ENCODE measurements at regions not wholly inside any gene's neighbourhood (a gene's known extent, or its start where the extent isn't known, plus 50 kb on each side); places are given as distances from the start of the nearest gene placed in this dataset.
"Not testable (repeated sequence)": the region's sequence is repeated elsewhere in the genome, so short reads cannot be mapped to it uniquely, and the experiment has no call there.

DNA sequence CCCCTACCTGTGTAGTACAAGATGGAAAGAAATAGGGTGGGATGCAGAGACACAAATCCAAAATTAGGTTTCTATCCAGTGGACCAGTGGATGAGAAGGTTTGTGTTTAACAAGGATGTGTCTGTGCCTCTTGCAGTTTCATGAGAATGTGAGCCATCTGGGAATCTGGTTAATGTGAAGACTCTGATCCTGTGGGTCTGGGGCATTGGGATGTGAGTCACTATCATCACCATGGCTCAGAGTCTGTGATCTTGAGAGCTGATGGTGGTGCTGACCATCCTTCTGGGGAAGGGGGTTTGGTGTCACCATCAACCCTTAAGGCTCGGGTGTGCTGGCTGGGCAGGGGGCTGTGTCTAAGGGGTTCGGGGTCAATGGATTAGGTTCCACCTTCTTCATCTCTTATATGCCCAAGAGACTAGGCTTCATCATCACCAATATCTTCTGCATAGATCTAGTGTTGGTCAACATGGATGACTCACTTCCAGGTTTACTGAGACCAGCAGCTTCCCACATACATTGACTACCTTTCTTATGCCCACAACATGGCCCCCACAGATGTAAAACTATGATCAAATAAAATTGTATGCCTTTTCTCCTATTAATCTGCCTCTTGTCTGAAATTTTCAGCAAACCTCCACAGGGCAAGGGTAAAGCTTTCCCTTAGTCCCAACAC lies 65.7 kb upstream of the MID1 start:
- no TSS peak for BruUV-seq (replicated peaks)
- Mint-ChIP-seq H3K4me1 (ENCODE audit: low read depth, unreplicated experiment) (peaks cover 17% of the 10 kb centered on the region), H3K9me3 (ENCODE audit: low read depth, unreplicated experiment) (peaks cover 3% of the 10 kb centered on the region), H3K36me3 (ENCODE audit: insufficient read depth, unreplicated experiment) (peaks cover 5% of the 10 kb centered on the region), H3K4me3 (ENCODE audit: low read depth, unreplicated experiment) (no peak overlapping the region), H3K27ac (ENCODE audit: unreplicated experiment) (no peak overlapping the region), H3K27me3 (ENCODE audit: unreplicated experiment) (no peaks in the 10 kb centered on the region)
- CTCF ChIA-PET = no interaction called here
- no peak for DNase-seq
- intact Hi-C loops (cut with micrococcal nuclease; ENCODE audit: unreplicated experiment) = no loop called here
- TF ChIP-seq, protein P1, sequence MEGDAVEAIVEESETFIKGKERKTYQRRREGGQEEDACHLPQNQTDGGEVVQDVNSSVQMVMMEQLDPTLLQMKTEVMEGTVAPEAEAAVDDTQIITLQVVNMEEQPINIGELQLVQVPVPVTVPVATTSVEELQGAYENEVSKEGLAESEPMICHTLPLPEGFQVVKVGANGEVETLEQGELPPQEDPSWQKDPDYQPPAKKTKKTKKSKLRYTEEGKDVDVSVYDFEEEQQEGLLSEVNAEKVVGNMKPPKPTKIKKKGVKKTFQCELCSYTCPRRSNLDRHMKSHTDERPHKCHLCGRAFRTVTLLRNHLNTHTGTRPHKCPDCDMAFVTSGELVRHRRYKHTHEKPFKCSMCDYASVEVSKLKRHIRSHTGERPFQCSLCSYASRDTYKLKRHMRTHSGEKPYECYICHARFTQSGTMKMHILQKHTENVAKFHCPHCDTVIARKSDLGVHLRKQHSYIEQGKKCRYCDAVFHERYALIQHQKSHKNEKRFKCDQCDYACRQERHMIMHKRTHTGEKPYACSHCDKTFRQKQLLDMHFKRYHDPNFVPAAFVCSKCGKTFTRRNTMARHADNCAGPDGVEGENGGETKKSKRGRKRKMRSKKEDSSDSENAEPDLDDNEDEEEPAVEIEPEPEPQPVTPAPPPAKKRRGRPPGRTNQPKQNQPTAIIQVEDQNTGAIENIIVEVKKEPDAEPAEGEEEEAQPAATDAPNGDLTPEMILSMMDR (IDR thresholded peaks at IDR 0.05; ENCODE audit: unreplicated experiment) = no peak

DNA sequence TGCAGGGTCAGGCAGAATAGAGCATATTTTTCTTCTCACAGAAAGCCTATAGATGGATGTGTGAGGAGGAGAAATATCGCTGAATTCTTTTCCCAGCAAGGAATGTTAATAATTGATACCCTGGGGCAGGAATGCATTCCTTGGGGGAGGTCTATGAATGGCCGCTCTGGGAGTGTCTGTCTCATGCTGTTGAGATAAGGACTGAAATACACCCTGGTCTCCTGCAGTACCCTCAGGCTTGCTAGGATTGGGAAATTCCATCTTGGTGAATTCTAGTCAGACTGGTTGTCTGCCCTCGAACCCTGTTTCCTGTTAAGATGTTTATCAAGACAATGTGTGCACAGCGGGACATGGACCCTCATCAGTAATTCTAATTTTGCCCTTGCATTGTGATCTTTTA lies 71.4 kb upstream of the MID1 start:
- H3K4me1 Mint-ChIP-seq (ENCODE audit: low read depth, unreplicated experiment); H3K27ac Mint-ChIP-seq (ENCODE audit: unreplicated experiment); CTCF ChIA-PET; H3K9me3 Mint-ChIP-seq (ENCODE audit: low read depth, unreplicated experiment); H3K4me3 Mint-ChIP-seq (ENCODE audit: low read depth, unreplicated experiment); H3K36me3 Mint-ChIP-seq (ENCODE audit: insufficient read depth, unreplicated experiment); BruUV-seq (replicated peaks); H3K27me3 Mint-ChIP-seq (ENCODE audit: unreplicated experiment); intact Hi-C loops (cut with micrococcal nuclease; ENCODE audit: unreplicated experiment): not testable (repeated sequence)
- peak; percentile 55 for DNase-seq

DNA sequence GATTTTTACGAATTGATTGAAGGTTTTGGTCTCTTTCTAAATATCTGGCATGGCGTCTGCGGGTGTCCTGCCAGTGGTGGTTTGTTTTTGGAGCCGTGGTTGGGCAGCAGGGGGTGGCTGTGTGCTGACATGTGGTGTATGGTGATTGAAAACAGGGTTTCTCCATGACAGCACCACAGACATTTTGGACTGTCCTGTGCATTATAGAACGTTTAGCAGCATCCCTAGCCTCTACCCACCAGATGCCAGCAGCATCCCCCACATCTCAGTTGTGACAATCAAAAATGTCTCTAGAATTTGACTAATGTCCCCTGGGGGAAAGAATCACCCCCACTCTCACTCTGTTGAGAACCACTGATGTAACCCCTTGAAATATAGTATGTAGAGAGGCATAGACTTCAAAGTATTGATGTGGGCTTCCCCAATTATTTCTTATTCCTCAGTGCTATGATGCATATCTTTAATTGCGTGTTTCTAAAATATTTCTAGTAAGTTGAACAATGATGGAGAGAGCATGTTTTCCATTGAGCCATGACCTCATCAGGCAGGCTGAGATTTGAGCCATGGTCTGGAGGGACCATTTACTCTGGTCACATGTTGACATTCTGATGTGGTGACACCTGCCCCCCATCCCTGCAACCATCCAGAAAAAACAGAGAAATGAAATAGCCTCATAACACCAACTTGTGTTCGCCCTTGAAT lies 77.4 kb upstream of the MID1 start:
- BruUV-seq (replicated peaks) = no TSS peak
- TF ChIP-seq, protein P1 (IDR thresholded peaks at IDR 0.05; ENCODE audit: unreplicated experiment) = no peak
- Mint-ChIP-seq H3K4me1 (ENCODE audit: low read depth, unreplicated experiment) (no peaks in the 10 kb centered on the region), H3K9me3 (ENCODE audit: low read depth, unreplicated experiment) (no peaks in the 10 kb centered on the region), H3K27me3 (ENCODE audit: unreplicated experiment) (no peaks in the 10 kb centered on the region), H3K36me3 (ENCODE audit: insufficient read depth, unreplicated experiment) (no peaks in the 10 kb centered on the region), H3K4me3 (ENCODE audit: low read depth, unreplicated experiment) (no peak overlapping the region), H3K27ac (ENCODE audit: unreplicated experiment) (no peak overlapping the region)
- no peak for DNase-seq
- CTCF ChIA-PET = interaction anchor here (0.6 kb wide), 1 partner anchor 603 kb away, joined by 3 read pairs; no protein-coding TSS in a partner anchor
- intact Hi-C loops (cut with micrococcal nuclease; ENCODE audit: unreplicated experiment) = no loop called here

DNA sequence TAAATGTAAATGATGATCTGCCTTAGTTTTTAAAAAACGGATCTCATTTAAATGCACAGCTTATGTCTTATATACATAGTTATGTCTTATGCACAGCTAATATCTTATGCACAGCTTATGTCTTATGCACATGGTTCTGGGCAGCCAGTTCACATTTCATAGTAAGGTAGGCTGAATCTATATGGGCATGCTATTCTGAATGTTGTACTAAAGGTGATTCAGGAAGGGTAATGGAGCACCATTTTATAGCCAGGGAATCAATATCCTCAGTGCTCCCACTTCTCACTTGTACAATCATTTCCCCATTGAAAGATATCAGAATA lies 77.9 kb upstream of the MID1 start:
- no peaks in the 10 kb centered on the region for H3K36me3 Mint-ChIP-seq (ENCODE audit: insufficient read depth, unreplicated experiment)
- no peaks in the 10 kb centered on the region for H3K27me3 Mint-ChIP-seq (ENCODE audit: unreplicated experiment)
- TF ChIP-seq, protein P1 (IDR thresholded peaks at IDR 0.05; ENCODE audit: unreplicated experiment) = no peak
- BruUV-seq (replicated peaks) = no TSS peak
- no peaks in the 10 kb centered on the region for H3K4me1 Mint-ChIP-seq (ENCODE audit: low read depth, unreplicated experiment)
- no peak overlapping the region for H3K4me3 Mint-ChIP-seq (ENCODE audit: low read depth, unreplicated experiment)
- intact Hi-C loops (cut with micrococcal nuclease; ENCODE audit: unreplicated experiment) = no loop called here
- CTCF ChIA-PET = interaction anchor here (0.6 kb wide), 1 partner anchor 603 kb away, joined by 3 read pairs; no protein-coding TSS in a partner anchor
- DNase-seq = no peak
- no peaks in the 10 kb centered on the region for H3K9me3 Mint-ChIP-seq (ENCODE audit: low read depth, unreplicated experiment)
- H3K27ac Mint-ChIP-seq (ENCODE audit: unreplicated experiment) = no peak overlapping the region

DNA sequence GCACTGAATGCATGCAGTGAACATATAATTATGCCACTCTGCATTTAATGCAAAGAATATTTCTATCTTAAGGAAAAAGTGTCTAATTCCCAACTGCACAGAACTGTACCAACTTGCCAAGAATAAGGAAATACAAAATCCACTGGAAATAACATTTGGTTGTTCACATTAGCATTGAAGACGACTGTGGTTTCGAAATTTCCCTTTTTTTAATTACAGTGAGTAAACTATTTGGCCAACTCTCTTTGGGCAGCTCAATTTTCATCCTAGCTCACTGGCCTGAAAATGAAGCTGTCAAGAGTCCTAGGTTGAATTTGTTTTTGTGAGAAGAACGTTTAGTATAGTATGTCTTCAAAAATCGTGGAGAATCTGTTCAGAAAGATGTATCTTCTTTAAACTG lies 81.6 kb upstream of the MID1 start:
- H3K36me3 Mint-ChIP-seq (ENCODE audit: insufficient read depth, unreplicated experiment) = no peaks in the 10 kb centered on the region
- intact Hi-C loops (cut with micrococcal nuclease; ENCODE audit: unreplicated experiment) = no loop called here
- CTCF ChIA-PET = no interaction called here
- DNase-seq = no peak
- H3K4me3 Mint-ChIP-seq (ENCODE audit: low read depth, unreplicated experiment) = no peak overlapping the region
- no TSS peak for BruUV-seq (replicated peaks)
- no peaks in the 10 kb centered on the region for H3K4me1 Mint-ChIP-seq (ENCODE audit: low read depth, unreplicated experiment)
- H3K27ac Mint-ChIP-seq (ENCODE audit: unreplicated experiment) = no peak overlapping the region
- H3K9me3 Mint-ChIP-seq (ENCODE audit: low read depth, unreplicated experiment) = no peaks in the 10 kb centered on the region
- H3K27me3 Mint-ChIP-seq (ENCODE audit: unreplicated experiment) = no peaks in the 10 kb centered on the region
- TF ChIP-seq, protein P1 (IDR thresholded peaks at IDR 0.05; ENCODE audit: unreplicated experiment) = no peak

DNA sequence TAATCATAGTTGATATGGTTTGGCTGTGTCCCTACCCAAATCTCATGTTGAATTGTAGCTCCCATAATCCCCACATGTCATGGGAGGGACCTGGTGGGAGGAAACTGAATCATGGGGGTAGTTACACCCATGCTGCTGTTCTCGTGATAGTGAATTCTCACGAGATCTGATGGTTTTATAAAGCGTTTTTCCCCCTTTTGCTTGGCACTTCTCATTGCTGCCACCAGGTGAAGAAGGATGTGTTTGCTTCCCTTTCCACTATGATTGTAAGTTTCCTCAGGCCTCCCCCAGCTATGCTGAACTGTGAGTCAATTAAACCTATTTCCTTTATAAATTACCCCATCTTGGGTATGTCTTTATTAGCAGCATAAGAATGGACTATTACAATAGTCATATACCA lies 86.0 kb upstream of the MID1 start:
- intact Hi-C loops (cut with micrococcal nuclease; ENCODE audit: unreplicated experiment); H3K27ac Mint-ChIP-seq (ENCODE audit: unreplicated experiment); DNase-seq; H3K9me3 Mint-ChIP-seq (ENCODE audit: low read depth, unreplicated experiment); H3K4me1 Mint-ChIP-seq (ENCODE audit: low read depth, unreplicated experiment); H3K27me3 Mint-ChIP-seq (ENCODE audit: unreplicated experiment); H3K36me3 Mint-ChIP-seq (ENCODE audit: insufficient read depth, unreplicated experiment); BruUV-seq (replicated peaks); CTCF ChIA-PET; H3K4me3 Mint-ChIP-seq (ENCODE audit: low read depth, unreplicated experiment): not testable (repeated sequence)

Data from Calu3 (cell line).